Uterus (tissue), 2 donors: ENCODE measurements at regions not wholly inside any gene's neighbourhood (a gene's known extent, or its start where the extent isn't known, plus 50 kb on each side); places are given as distances from the start of the nearest gene placed in this dataset.

Source experiments
- CTCF ChIP-seq, 4 experiments: fragments of 200-600 bp in 2 of 4; fragments of 450-650 bp in 2 of 4; sonication (generic) in 2 of 4; IDR thresholded peaks; one replicate each; pipeline ENCODE4 v1.5.1; 2016 to 2019; ENCODE audit warnings: antibody characterized with exemption in 4 of 4, mild to moderate bottlenecking in 2 of 4, moderate library complexity in 1 of 4
- POLR2A ChIP-seq, 2 donors: fragments of 450-650 bp; IDR thresholded peaks; one replicate each; pipeline ENCODE4 v1.6.1; 2016; ENCODE audit warnings: antibody characterized with exemption in 2 of 2, mild to moderate bottlenecking in 1 of 2, moderate library complexity in 1 of 2

GRCh38 chr20:55778796-55779195, 226.5 kb downstream of the CBLN4 start:
- no peak for TF ChIP-seq CTCF (IDR thresholded peaks at IDR 0.05)
- no peak for TF ChIP-seq POLR2A (IDR thresholded peaks at IDR 0.05)
